ENCODE measurements at regions not wholly inside any gene's neighbourhood (a gene's known extent, or its start where the extent isn't known, plus 50 kb on each side); places are given as distances from the start of the nearest gene placed in this dataset.

DNA sequence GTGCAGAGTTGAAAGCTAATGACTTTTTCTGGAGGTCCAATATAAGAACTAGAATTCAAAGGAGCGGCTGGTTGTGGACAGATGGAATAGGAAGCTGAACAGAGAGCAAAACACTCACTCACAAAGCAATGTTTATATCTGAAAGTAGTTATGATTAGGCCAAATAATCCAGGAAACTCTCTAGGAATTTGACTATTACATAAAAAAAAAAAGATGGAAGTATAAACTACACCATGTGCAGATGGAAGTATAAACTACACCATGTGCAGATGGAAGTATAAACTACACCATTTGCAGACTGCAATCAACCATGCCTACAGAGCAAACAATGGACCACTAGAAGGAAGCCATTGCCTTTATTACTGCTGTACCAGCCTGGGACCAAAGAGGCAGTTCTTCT lies 771.1 kb downstream of the BRINP3 start:
- TF ChIP-seq, protein P1, sequence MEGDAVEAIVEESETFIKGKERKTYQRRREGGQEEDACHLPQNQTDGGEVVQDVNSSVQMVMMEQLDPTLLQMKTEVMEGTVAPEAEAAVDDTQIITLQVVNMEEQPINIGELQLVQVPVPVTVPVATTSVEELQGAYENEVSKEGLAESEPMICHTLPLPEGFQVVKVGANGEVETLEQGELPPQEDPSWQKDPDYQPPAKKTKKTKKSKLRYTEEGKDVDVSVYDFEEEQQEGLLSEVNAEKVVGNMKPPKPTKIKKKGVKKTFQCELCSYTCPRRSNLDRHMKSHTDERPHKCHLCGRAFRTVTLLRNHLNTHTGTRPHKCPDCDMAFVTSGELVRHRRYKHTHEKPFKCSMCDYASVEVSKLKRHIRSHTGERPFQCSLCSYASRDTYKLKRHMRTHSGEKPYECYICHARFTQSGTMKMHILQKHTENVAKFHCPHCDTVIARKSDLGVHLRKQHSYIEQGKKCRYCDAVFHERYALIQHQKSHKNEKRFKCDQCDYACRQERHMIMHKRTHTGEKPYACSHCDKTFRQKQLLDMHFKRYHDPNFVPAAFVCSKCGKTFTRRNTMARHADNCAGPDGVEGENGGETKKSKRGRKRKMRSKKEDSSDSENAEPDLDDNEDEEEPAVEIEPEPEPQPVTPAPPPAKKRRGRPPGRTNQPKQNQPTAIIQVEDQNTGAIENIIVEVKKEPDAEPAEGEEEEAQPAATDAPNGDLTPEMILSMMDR (conservative IDR thresholded peaks at IDR 0.05): no peak
- TF ChIP-seq EZH2 (IDR thresholded peaks at IDR 0.05; ENCODE audit: low read depth): no peak

Data from PC-9 (cell line).